ENCODE measurements at regions not wholly inside any gene's neighbourhood (a gene's known extent, or its start where the extent isn't known, plus 50 kb on each side); places are given as distances from the start of the nearest gene placed in this dataset.

- WGBS, 2 experiments (ENCODE audit: extremely low coverage in 2 of 2, insufficient read length in 1 of 2), result no CpG with 5 or more reads among the region's 7 CpGs
- no peak overlapping the region for H2BK15ac ChIP-seq (ENCODE audit: low read depth, low read length)
- no peak overlapping the region for H2BK20ac ChIP-seq (ENCODE audit: low read depth, low read length)
- no peak overlapping the region for H3K27ac ChIP-seq (ENCODE audit: insufficient read depth, low read length)
- no peaks in the 10 kb centered on the region for H3K4me1 ChIP-seq (ENCODE audit: control insufficient read depth, insufficient read depth, low read length)
- DNase-seq (no peak), ATAC-seq (ENCODE audit: low read depth) (no peak)
- CTCF ChIA-PET, result no interaction called here
- H3K56ac ChIP-seq (ENCODE audit: extremely low read depth, insufficient read depth, low read length), result no peak overlapping the region
- TF ChIP-seq CTCF (conservative IDR thresholded peaks at IDR 0.05; ENCODE audit: low read depth, low read length), result no peak
- no peak for TF ChIP-seq MAFK (IDR thresholded peaks at IDR 0.05; ENCODE audit: low read depth, low read length)
- no peak for TF ChIP-seq NFE2L2 (IDR thresholded peaks at IDR 0.05; ENCODE audit: low read depth, low read length)
- no peak for TF ChIP-seq FOS (IDR thresholded peaks at IDR 0.05; ENCODE audit: low read depth, low read length)
- TF ChIP-seq USF2 (IDR thresholded peaks at IDR 0.05; ENCODE audit: low read depth, low read length), result no peak
- TF ChIP-seq SMC3 (IDR thresholded peaks at IDR 0.05; ENCODE audit: low read depth, low read length), result no peak
- no peak for TF ChIP-seq RFX5 (IDR thresholded peaks at IDR 0.05; ENCODE audit: low read depth, low read length)
- no peak for TF ChIP-seq RAD21 (IDR thresholded peaks at IDR 0.05; ENCODE audit: low read length)
- no peak for TF ChIP-seq CEBPB (IDR thresholded peaks at IDR 0.05; ENCODE audit: low read depth, low read length)
- TF ChIP-seq MAZ (IDR thresholded peaks at IDR 0.05; ENCODE audit: borderline replicate concordance, low read depth, low read length), result no peak
- TF ChIP-seq CHD1 (IDR thresholded peaks at IDR 0.05; ENCODE audit: low read depth, low read length), result no peak
- TF ChIP-seq MXI1 (IDR thresholded peaks at IDR 0.05; ENCODE audit: borderline replicate concordance, low read depth, low read length), result no peak
- TF ChIP-seq POLR2A (IDR thresholded peaks at IDR 0.05; ENCODE audit: low read depth, low read length), result no peak
- no peak for TF ChIP-seq RCOR1 (IDR thresholded peaks at IDR 0.05; ENCODE audit: insufficient replicate concordance, low read length)
- TF ChIP-seq BHLHE40 (IDR thresholded peaks at IDR 0.05; ENCODE audit: low read depth, low read length), result no peak
- H3K9me3 ChIP-seq (ENCODE audit: control insufficient read depth, insufficient read depth, low read length), result peaks cover 7% of the 10 kb centered on the region; the same call in 1 of the 2 replicates
- no TSS peak for BruUV-seq (replicated peaks)
- H4K5ac ChIP-seq (ENCODE audit: low read depth, low read length), result no peak overlapping the region
- H4K20me1 ChIP-seq (ENCODE audit: insufficient read depth, low read length), result no peaks in the 10 kb centered on the region
- H2BK120ac ChIP-seq (ENCODE audit: low read depth, low read length), result no peak overlapping the region
- no peak overlapping the region for H2BK5ac ChIP-seq (ENCODE audit: low read depth, low read length, poor library complexity, severe bottlenecking)
- no peak overlapping the region for H3K4me2 ChIP-seq (ENCODE audit: low read depth, low read length)
- H4K91ac ChIP-seq (ENCODE audit: insufficient read depth, low read depth, low read length), result no peak overlapping the region
- in situ Hi-C loops (cut with MboI; ENCODE audit: low sequenced_read_pairs), result no loop called here
- H3K23ac ChIP-seq (ENCODE audit: low read depth, low read length), result no peak overlapping the region
- no peak overlapping the region for H3K4me3 ChIP-seq (ENCODE audit: insufficient read depth, low read depth, low read length)
- no peaks in the 10 kb centered on the region for H3K79me1 ChIP-seq (ENCODE audit: low read depth in 1 of 2, low read length in 2 of 2)
- dilution Hi-C loops (cut with HindIII; ENCODE audit: low sequenced_read_pairs, unreplicated experiment), result no loop called here
- H3K36me3 ChIP-seq (ENCODE audit: control insufficient read depth, insufficient read depth, low read length), result no peaks in the 10 kb centered on the region
- intact Hi-C loops (cut with micrococcal nuclease), result no loop called here
- H3K18ac ChIP-seq (ENCODE audit: low read depth, low read length), result no peak overlapping the region
- no peak overlapping the region for H3K4ac ChIP-seq (ENCODE audit: low read depth, low read length)
- H4K8ac ChIP-seq (ENCODE audit: low read depth in 2 of 2, low read length in 2 of 2), result no peak overlapping the region
- no peak overlapping the region for H2AFZ ChIP-seq (replicated peaks; ENCODE audit: low read length, poor library complexity)
- H3K9me1 ChIP-seq (ENCODE audit: insufficient read depth, low read length), result no peaks in the 10 kb centered on the region
- H2AK5ac ChIP-seq (ENCODE audit: low read depth, low read length), result no peak overlapping the region
- no peak overlapping the region for H2AK9ac ChIP-seq (replicated peaks; ENCODE audit: low read depth, low read length, poor library complexity)
- POLR2A ChIA-PET (ENCODE audit: unreplicated experiment), result no interaction called here
- no peak overlapping the region for H3K14ac ChIP-seq (replicated peaks; ENCODE audit: low read depth, low read length)
- H3K9ac ChIP-seq (ENCODE audit: low read depth, low read length), result no peak overlapping the region
- no peaks in the 10 kb centered on the region for H3K27me3 ChIP-seq (ENCODE audit: control insufficient read depth, insufficient read depth, low read length)
Observed at GRCh38 chr7:52507546-52508255, 527.7 kb upstream of the POM121L12 start.
